Effector CD4-positive, alpha-beta T cell (primary cell): ENCODE measurements at regions not wholly inside any gene's neighbourhood (a gene's known extent, or its start where the extent isn't known, plus 50 kb on each side); places are given as distances from the start of the nearest gene placed in this dataset.

Experiments
- DNase-seq: peaks from one replicate; pipeline ENCODE4 v3.0.0-alpha.2; 2020

DNA sequence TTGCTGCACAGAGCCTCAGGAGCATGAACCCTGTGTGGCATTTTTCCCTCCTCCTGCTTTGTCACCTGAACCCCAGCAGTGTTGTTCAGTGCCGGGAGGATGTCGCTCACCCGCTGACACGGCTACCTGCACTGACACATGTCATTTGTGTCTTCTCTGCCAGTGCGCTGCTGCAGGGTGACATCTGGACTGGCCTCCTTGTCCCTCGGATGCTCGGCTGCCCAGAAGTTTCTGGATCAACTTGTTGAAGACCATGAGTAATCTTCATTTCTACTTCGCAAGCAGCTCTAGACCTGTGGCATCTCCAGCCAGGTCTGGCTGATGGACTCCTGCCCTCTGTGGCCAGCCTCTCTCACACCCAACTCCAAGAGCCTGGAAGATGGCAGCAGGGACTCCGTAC is 311.1 kb upstream of the C2CD4B start:
- DNase-seq: no peak

- DNase-seq: no peak
These were observed 312.8 kb upstream of the C2CD4B start for GRCh38 chr15:62477929-62478328.

DNA sequence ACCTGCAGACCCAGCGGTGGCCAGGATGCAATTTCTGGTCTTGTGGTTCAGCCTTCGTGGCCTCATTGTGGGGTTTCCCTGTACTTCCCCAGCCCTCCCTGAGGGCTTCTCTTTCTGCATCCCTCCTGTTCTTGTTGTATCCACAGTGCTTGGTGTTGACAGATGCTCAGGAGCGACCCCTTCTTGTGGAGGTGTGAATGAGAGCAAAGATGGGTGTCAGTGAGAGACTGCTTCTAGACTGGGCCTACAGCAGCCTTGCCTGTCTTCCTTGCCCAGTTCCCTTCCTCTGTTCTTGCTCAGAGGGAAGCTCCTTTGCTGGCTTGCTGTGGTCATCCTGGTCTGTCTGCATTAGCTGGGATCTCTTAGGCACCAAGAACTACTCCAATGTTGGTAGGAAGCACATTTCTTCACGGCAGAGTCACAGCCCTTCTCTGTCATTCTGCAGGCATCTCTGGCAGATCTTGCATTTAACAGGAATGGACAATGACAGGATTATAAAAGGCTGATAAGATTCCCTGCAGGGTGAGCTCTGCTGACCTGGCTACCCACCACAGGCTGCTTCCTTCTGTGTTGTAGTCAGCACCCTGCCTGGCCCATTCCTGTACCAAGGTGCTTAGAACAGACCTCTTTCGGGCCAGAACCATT is 317.8 kb upstream of the C2CD4B start:
- no peak for DNase-seq

DNA sequence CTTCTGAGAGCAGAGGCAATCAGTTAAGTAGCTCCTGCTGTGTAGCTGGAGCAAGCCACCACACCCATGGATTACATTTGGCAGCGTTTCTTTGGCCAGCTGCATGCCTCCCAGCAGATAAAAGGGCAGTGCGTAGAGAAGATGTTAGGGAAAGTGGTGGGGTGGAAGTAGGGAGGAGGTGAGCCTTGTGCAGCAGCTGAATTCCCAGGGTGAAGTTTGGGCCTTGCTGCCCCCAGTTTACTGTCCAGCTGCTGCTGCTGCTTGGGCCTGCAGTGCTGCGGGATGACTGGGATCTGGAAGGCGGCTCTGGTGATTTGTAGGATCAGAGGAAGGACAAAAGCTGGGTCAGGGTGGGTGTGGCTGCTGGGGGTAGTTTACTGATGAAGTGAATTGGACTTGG is 318.7 kb upstream of the C2CD4B start:
- DNase-seq: no peak

DNA sequence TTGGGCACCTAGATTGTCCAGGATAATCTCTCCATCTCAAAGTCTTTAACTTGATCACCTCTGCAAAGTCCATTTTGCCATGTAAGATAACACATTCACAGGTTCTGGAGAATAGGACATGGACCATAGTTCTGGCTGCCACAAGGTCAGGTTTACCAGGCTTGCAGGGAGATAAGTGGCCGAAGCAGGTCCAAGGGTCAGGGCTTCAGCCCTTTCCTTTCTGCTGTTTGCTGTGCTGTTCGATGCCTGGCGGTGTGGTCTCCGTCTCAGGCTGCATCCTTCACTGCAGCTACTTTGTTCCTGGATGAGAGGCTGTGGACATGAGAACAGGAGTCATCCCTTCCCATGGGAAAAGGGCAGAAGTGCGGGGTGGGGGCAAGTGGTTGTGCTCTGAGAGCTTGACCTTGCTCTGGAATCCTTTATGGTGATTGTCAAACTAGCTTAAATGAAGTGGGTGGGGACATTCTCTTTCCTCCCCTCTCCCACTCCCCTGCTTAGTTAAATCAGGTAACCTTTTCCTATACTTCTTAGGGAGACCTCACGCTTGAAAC is 320.2 kb upstream of the C2CD4B start:
- no peak for DNase-seq

GRCh38 chr15:62486041-62486440 is 321.0 kb upstream of the C2CD4B start:
- no peak for DNase-seq

GRCh38 chr15:62488387-62488786 is 323.3 kb upstream of the C2CD4B start:
- DNase-seq: no peak

DNA sequence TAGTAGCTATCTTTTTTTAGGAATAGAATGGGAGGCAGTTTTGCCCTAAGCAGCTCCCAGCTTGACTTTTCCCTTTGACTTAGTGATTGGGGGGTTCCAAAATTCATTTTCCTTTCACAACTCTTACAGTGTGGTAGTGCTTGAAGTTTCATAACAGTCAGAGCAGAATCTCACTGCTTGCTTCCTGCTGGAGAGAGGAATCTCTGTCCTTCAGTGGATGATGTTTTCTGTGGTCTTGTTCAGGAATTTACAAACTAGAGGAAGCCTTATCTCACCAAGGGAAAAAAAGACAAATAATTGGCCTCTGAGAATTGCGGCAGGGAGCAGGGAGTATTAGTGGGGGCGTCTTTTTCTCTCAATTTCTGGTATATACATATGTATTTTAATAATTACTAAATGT is 326.6 kb upstream of the C2CD4B start:
- no peak for DNase-seq

- DNase-seq: no peak
These were observed 327.8 kb upstream of the C2CD4B start for GRCh38 chr15:62492900-62493299.

DNA sequence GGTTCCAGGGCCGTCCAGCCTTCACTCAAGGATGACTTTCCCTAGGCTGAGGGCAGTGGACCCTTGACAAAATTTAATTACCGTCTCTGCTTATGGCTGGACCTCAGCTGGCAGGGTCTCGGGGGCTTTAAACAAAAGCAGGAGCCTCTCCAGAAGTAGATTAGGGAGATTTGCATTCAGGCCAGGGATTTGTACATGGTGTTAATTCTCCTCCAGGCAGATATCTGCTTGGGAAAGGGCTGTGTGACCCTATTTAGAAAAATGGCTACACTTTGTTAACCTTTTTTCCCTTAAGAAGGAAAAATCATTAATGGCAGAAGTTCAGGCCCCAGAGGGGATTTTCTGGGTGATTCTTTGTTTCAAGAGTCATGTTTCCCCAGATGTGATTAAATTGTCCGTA is 329.1 kb upstream of the C2CD4B start:
- no peak for DNase-seq

- DNase-seq: no peak
These were observed 330.9 kb upstream of the C2CD4B start for GRCh38 chr15:62495670-62496614.

DNA sequence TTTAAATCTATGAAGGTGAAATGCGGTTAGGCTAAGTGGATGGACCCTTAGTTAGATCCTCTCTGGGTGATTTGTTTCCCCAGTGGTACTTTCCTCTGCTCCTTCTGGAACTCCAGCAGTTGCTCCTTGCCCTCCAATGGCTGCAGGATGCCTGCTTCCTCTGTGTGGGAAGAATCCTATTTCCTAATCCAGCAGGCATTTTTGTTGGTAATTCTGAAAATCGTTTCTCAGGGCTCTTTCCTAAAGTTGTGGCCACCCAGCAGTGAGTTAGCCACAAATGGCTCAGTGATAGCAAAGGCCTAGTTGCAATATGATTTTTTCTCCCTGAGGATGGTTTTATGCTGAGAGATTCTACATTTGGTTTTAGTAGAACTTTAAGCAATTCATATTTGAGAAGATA is 332.3 kb upstream of the C2CD4B start:
- no peak for DNase-seq

GRCh38 chr15:62498278-62498677 is 333.2 kb upstream of the C2CD4B start:
- DNase-seq: no peak

- no peak for DNase-seq
These were observed 333.6 kb upstream of the C2CD4B start for GRCh38 chr15:62498712-62499111.

DNA sequence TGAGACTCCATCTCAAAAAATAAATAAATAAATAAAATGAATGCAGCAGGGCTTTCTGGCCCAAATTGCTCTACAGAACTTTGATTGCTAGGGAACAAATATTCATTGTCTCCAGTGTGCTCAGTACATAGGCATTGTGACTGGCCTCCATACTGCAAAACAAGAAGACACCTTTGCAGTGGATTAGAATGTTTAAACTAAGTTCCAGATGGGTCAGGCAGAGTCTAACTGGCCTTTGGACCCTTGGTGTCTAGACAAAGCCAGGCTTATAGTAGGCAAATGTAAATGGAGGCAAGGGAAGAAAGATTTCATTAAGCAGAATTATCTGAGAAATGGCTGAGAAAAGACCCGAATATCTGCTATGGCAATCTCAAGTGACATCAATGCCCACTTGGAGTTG is 335.2 kb upstream of the C2CD4B start:
- no peak for DNase-seq

DNA sequence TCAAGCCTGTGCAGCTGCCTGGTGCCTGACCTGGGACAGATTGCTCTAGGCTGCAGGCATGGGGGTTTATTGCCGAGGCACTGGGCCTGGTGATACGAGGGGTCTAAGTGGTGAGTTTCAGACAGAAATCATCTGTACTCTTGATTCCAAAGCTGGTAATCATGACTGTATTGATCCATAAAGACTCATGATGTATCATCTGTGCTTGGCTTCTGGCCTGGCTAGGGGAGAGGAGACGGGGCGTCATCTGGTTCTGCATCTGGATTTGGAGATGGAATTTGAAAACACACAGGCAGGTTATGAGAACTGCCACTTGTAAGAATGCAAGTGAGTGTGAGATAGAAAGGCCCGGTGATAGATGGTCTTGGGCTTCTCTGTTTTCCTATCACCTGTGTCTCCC is 337.4 kb upstream of the C2CD4B start:
- DNase-seq: no peak

GRCh38 chr15:62503451-62503850 is 338.4 kb upstream of the C2CD4B start:
- DNase-seq: no peak

- DNase-seq: no peak
These were observed 340.7 kb upstream of the C2CD4B start for GRCh38 chr15:62505762-62506161.

DNA sequence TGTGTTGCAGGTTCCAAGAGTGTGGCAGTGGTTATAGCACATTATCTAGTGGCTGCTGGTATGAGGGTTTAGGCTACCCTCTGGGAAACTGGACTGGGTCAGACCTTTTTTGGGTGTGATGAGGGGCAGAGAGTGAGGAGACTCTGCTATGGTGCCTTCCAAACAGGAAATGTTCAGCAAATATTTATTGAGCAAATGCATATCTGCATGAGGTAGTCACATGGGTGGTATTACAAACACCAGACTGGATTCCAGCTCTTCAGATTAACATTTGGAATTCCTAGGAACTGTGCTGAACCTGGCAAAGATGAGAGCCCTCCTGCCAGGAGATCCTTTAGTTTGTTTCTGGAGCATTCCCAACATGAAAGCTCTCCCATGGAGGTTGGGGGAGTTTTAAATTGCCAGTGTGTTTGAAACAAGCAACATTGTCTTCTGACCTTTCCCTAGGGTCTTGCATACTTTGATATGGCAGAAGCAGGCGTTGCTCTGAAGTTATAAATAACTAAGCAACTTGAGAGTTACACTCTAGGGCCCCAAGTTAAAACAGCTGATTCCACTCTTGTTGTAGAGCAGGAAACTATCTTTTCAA is 341.2 kb upstream of the C2CD4B start:
- DNase-seq: no peak

DNA sequence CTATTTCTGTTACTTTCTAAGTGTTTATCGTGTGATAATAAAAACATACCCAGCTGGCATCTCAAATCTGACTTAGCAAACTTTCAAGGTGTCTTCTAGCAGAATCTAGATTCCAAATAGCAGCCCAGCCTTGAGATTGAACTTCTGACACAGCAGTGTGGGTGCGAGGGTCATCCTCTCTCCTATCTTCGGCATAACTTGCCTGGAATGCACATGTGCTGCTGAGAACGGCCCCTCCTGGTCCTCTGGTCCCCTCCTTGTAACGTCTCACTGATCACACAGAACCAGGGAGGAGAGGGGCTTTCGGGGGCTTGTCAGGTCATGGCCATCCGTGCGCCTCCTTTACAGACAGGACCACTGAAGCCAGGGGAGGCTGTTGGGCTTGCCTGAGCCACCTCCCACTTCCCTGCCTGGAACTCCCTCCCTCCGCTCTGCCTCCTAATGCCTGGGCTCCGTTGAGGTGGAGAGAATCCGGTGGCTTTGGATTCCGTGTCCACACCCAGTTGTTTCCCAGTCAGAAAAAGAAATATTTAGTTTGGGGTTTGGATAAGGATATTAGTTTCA is 344.4 kb upstream of the C2CD4B start:
- no peak for DNase-seq

DNA sequence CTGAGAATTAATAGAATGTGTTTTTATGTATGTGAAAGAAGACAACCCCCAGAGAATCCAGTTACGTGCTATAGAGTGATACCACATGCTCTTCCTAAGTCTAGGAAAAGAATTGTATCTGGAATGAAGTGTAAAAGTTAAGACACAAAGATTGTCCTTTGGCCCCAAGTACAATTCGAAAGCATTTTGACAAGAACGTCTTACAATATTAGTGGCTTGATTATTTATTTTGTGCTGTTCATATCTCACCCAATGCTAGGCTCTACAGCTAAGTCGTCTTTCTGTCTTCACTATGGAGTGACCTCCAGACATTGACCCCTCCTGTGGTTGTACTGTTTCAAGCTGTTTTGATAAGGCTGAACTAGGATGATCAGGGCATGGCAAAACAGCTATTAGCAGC is 345.7 kb upstream of the C2CD4B start:
- no peak for DNase-seq

- no peak for DNase-seq
These were observed 347.8 kb upstream of the C2CD4B start for GRCh38 chr15:62512904-62513303.

DNA sequence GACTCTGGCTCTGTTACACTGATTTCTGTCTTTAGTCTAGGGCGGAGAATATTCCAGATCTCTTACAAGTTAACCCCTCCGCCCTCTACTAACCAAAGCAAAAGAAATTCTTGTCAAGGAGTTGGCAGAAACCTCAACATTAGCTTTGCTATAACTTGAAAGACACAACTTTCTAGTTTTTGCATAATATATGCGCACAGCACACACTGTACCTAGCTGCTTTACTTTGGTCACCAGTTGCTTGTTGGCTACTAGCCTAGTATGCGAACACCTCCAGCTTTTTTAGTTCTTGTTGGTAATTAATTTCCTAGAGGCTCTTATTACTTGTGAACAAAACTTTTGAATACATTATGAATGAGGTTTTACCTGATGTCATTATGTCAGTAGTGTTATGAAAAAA is 348.8 kb upstream of the C2CD4B start:
- no peak for DNase-seq
